HG02759 (cell line): ENCODE measurements at regions not wholly inside any gene's neighbourhood (a gene's known extent, or its start where the extent isn't known, plus 50 kb on each side); places are given as distances from the start of the nearest gene placed in this dataset.
A peak's percentile ranks its signal among the peaks of the same experiment; 100 is the strongest.
"Not testable (repeated sequence)": the region's sequence is repeated elsewhere in the genome, so short reads cannot be mapped to it uniquely, and the experiment has no call there.

ENCODE experiments used
- ATAC-seq: cut with Tn5 transposase; IDR thresholded peaks from one replicate; pipeline ENCODE4 v1.9.1; 2021; ENCODE audit warnings: mild to moderate bottlenecking, moderate library complexity; ENCODE audit not compliant: unreplicated experiment

DNA sequence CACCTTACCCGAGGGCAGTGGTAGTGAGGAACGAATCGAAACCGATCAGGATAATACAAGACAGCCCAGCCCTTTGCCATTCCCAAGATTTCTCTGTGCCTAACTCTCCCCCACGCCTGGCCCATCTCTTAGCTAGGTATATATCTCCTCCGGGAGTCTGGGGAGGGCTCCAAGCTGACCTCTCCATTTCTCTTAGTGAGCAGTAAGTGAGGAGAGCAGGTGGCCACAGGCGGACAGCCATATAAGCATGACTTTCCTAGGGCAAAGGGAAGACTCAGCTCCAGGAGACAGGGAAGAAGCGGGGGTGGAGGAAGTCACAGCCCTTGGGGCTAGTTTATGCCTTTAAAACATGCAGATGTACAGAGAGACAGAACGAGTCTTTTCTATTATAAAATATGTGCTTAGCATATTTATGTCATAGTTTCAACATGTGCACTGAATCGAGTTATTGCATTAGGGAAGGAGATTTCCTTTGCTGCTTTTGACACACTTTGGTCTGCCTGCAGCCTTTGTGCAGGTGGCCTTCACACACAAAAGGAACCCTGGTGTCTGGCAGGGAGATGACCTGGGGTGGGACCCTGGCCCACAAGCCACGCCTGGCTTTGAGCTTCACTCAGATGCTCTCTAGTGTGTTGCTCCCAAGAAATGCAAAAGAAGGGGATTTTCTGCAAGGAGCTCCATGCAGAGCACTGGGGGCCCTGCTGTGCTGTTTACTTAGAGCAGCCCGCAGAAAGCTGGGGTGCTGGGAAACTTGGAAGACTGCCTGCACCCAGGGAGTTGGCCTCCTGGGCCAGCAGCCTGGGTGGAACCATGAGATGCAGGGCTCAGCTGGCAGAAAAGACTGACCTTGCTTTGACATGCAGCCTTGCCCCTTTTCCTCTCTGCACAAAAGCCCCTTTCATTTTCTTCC, 613.3 kb downstream of the BCOR start:
- no peak for ATAC-seq

DNA sequence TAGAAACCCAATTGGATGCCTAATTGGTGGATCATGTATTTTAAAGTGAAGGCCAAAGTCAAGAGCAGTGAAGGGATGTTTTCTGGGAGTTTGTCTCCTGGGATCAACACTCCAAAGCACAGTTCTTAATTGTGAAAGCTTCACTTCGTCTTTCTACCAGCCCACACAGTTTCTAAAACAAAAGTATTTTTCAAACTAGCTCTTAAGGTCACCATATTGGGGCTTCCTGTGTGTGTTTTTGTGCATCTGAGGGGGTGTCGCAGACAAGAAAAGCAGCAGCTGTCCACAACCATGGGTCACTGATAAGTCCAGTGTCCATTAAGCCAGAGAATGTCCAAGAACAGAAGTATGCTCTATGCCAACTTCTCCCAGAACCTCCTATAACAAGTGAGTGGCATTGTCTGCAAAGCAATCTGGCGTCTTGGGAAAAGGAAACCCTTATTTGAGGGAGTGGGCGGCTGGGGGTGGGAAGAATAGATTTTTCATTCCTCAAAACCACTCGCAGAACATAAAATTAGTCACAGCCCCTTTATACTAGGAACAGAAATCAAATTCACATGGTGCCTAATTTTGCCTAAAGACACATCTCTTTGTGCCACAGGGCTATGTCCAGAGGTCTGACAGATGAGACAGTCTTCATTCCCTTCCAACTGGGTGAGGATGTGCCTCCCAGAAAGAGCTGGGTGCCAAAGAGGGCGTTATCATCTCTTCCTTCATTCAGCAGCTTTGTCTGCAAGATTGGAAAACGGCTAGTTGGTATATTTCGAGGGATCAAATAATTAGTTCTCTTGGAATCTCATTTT, 610.4 kb downstream of the BCOR start:
- no peak for ATAC-seq

DNA sequence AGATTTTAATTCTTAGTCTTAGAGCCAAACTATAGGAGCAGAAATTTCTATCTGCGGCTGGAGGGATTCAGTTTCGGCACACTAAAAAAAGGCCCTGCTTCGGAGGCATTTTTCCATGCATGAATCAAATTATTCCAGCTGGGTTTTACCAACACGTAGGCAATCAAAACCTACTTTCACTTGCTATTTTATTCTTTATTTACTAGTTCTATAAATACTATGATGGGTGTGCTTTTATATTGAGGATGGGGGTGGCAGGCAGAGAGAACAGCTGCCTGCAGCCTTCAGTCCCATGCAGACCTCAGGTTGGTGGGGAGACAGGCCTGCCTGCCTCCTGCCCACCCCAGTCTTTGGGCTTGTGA, 609.8 kb downstream of the BCOR start:
- ATAC-seq, result no peak

DNA sequence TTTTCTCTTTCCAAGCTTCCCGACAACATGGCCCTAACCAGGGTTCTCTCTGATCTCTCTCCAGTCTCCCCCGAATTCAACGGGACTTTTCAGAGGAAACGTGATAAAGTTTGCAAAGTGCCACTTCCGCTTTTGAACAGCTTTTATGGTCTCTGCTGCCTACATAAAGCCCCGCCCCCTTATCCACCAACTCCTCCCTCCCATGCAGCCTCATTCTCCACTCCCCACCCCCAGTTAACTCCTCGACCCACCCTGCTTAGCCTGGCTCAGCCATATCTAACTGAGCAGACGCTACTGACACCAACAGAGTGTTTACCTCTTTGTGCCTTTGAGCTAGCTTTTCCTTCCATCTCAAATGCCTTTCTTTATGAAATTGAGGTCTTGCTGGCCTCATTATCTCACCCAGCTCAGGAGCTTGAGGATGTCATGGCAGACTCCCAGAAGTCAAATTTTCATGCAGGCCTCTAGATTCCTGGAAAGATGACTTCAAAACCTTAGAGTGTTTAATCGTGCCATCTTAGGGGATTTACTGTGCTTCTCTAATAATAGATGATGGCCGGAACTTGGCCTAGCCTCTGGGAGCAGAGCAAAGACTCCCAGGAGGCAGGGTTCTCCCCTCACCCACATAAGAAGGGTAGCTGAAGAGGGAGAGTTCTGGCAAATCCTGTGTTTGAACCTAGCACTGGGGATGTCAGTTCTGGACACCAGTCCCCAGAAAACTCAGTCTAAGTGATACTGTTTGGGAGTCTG, 606.0 kb downstream of the BCOR start:
- ATAC-seq, result no peak

DNA sequence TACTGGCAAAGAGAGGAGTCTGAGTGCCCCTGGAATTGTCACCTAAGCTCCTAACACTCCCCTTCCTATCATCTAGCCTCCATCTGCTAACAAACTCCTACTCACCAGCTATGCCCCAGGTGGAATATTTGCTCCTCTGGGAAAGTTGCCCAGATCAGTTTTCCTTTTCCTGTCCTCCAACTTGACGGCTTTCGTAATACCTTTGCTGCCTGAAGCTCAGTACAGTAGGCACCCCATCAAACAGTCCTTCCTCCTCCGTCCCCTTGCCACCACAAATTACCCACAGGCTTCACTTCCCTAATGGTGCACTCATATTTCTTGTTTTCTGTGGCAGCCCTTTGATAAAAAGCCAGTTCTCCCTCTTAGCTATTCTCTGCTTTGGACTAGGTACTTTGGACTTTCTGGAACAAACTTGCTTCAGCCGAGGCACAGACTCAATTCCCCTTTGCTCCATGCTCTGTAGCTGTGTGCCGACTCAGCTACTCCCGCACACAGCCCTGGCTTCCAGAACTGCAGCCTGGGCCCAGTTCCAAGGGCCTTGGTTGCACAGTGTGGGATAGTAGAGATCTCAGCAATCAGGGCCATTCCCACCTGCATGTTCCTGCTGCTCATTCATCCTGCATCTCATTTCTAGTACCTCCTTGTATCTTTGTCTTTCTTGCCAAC, 605.1 kb downstream of the BCOR start:
- peak; percentile 66 for ATAC-seq

DNA sequence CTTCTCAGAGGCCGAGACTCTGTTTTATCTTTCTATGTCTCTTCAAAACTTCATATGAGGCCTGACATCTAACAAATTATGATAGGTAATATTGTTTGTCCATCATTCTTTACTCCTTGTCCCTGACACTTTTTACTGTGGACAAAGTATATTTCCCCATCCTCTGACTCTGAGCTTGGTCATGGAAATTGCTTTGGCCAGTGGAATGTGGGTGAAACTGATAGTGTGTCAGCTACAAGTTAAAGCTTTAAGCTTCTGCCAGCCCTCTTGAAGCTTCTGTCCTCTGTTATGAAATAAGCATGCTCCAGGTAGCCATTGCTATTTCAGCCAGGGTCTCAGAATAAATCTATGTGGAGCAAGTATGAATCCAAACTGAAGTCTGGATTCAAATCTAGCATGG, 604.6 kb downstream of the BCOR start:
- no peak for ATAC-seq

DNA sequence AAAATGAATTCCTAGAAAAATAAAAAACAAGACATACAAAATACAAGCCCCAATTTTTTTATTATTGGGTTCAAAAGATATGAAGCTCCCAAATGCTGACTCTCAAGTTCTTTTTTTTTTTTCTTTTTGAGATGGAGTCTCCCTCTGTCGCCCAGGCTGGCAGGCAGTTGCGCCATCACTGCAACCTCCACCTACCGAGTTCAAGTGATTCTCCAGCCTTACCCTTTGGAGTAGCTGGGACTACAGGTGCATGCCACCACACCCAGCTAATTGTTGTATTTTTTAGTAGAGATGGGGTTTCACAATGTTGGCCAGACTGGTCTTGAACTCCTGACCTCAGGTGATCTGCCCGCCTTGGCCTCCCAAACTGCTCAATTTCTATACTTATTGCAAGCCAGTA, 600.6 kb downstream of the BCOR start:
- ATAC-seq, result not testable (repeated sequence)

DNA sequence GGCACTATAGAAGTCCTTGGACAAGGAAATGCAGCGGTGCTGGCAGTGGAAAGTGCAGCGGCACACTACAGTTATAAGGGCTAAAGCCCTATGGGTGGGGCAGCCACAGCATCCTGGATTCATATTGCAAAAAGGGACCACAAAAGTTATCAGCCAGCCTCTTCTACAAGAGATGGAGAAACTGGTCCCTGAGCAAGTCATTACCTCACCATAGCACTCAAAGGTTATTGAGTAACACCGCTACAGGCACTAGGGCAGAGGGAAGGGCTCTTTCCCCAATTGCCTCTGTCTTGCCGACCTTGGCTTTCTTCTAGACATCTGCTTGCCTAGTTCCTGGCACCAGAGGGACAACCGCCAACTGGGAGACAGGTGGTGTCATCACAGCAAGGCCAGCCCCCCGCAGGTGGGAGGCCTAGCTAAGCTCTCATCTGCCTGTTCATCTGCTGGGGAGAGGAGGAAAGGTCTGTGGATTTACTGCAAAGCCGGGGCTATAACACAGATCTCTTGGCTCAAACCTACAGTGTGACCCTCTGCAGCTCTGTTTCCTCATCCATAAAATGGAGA, 600.0 kb downstream of the BCOR start:
- no peak for ATAC-seq

DNA sequence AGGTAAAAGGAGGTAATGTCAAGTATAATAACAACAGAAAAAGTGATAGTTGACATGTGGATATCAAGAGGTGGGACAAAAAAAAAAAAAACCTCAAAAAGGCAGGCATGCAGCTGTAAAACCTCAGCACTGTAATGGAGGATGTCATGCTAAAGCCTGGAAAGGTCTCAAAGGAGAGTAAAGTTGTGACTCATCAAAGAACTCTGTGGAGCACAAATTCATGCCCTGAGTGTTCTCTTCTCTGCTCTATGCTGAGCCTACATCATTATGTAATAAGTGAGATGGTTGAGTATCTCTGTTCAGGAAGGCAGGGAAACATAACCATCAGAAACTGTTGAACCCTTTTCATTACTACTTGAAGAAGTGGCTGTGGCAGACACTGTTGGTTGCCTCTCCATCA, 597.8 kb downstream of the BCOR start:
- ATAC-seq, result no peak

DNA sequence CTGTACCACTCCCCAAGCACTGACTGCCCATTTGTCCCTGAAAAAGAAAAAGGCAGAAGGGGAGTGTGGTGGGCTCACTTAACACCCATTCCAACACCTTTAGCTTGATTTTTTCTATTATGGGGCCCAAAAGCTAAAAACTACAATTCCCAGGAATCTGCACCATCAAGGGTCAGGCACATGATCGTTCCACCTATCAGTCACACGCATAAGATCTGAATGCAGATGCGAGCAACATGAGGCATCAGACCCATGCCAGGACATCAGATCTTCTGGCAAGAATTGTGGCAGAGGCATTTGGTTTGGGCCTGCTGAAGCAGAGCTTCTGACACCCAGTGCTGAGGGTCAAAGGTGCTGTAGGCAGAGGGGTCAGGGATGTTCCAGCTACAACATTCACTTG, 595.9 kb downstream of the BCOR start:
- ATAC-seq, result no peak

DNA sequence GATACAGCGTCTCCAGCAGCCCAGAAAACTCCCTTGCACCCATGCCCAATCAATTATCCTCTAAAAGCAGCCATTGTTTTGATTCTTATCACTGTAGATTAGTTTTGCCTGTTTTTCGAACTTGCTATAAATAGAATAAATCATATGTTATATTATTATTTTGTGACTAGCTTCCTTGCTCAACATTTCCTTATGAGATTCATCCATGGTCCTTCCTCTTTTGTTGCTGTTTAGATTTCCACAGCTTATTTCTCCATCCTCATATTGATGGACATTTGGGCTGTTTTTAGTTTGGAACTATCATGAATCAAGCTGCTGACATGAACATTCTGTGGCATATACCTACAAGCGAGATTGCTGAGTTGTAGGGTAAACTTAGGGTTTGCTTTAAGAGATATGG, 595.3 kb downstream of the BCOR start:
- no peak for ATAC-seq

DNA sequence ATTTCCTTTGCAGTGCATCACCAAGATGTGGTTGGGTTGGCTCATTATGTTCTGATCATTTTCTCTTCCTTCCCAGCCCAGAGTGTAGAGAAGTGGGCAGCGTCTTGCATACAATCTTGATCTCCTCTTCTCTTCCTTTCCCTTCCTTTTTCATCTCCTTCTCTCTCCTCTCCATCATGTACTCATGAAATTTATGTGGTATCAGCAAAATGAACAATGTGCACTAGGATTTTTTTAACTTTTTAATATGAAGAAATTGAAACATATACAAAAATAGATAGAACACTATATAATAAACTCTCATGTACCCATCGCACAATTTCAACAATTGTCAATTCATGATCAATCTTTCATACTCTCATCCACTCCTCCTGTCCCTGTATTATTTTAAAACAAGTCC, 593.5 kb downstream of the BCOR start:
- no peak for ATAC-seq

DNA sequence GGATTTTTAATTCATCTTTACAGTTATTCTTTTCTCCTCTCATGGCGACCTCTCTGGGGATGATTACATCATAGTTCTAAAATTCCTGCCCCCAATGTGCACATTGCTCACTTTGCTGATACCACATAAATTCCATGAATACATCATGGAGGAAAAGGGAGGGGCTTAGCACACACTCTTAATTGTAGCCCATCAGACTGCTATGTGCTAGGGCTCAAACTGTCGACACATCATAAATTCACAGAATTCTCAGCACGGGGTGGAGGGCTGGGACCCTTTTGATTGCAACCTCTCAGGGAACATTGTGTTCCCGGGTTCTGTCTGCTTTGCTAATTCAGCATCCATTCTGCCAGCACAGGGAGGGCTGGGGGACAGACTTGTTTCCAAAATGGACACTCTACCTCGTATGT, 592.9 kb downstream of the BCOR start:
- ATAC-seq, result no peak

DNA sequence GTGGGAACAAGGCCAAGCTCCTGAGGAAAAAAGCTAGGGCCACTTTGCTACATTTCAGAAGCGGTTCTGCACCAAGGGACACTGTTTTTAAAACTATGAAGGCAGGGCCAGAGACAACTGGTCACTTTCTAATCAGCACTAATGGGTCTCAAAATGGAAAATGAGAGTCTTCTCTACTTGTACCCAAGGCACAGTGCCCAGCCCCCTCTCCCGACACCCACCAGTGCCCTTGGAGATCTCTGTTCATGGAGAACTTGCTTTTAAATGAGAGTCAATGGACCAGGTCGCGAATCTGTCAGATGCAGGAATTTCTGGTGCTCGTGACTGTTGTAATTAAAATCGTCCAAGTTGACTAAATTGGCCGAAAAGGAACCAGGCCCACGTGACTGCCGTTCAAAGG, 591.6 kb downstream of the BCOR start:
- ATAC-seq, result no peak

DNA sequence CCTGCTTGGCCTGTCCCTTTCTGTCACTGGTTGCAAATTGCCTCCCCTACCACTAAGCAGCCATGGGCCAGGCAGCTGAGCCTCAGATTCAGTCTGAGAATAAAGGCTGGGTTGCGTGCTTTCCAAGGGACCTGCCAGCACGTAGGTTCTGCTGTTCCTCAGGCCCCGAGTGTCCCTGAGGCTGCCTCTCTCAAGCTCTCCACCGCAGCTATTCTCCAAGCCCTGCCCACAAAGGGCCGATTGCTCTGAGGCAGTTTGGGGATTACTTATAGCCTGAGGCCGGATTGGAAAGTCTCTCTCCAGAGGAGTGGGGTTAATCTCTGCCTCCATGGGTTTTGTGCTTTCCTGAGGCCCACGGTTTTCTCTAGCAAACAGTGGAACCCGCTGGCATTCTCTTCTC, 590.7 kb downstream of the BCOR start:
- no peak for ATAC-seq

DNA sequence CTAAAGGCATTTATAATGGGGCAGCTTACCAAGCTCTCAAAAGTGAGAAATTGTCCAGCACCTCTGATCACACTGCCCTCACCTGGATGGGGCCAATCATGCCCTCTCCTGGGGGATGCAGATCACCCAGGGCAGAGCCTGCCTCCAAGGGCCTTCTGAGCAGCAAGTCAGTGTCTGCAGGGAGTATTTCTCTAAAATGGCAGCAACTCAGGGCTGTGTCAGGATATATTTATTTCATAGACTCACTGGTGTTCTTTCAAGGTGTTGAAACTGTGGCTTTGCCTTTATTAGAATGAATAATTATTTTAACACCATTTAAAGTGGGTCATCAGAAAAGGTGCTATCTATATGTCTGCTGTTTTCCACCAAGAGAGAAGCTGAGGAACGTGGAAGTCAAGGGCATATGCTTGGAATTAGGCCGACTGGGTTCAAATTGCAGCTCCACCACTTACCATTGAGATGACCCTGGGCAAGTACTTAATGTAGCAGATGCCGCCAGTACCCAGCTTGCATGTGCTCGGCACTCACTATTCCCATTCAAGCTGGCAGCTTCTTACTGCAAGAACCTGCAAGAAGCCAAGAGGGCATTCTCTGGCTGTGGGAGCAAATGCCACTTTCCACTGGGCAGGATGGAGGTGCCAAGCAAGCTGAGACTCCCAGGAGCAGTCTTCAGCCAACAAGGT, 590.0 kb downstream of the BCOR start:
- ATAC-seq, result no peak

DNA sequence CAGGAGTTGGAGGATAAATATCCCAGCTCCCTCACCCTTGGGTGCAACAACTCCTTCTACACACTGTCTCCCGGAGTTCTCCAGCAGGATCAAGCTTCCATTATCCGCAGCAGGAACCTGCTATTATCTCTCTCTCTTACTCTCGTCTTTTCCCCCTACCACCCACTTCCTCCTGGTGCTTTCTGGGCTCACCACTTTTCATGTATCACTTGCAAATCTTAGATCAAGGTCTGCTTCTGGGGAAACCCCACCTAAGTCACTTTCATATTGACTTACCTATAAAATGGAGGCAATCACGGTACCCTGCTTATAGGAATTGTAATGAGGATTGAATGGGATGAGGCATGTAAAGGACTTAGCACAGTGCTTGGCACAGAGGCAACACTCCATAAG, 589.5 kb downstream of the BCOR start:
- ATAC-seq, result no peak

DNA sequence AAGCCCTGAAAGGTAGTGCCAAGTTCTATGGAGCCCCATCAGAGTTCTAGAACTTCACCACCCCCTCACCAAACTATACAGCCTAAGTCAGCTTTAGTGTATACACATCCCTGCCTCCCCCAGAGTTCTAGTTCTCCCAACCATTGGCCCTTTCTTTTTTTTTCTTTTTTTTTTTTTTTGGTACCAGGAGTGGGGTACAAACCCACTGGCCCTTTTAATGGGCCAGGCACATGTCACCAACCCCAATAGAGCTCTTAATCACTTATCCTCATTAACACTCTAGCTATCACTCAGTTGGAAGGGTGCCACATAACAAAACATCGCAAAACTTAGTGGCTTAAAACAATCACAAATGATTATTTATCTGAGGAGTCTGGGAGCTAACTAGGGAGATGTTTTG, 588.6 kb downstream of the BCOR start:
- no peak for ATAC-seq

DNA sequence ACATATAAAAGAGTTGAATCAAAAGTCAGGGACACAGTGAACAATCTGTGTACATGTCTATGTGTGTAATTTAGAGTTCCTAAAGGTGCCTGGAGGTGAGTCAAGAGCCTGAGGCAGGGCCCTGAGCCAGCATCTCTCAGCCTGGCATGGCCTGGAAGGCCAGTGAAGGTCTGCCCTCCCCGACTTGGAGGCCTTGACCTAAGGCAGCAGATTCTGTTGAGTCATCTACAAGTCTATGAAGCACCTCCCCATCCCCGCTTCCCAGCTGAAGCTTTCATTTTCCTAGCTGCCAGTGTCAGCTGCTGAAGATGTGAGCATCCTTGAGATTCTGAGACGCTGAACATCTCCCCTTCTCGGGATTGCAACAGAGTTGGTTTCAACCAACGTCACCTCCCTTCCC, 583.9 kb downstream of the BCOR start:
- no peak for ATAC-seq

DNA sequence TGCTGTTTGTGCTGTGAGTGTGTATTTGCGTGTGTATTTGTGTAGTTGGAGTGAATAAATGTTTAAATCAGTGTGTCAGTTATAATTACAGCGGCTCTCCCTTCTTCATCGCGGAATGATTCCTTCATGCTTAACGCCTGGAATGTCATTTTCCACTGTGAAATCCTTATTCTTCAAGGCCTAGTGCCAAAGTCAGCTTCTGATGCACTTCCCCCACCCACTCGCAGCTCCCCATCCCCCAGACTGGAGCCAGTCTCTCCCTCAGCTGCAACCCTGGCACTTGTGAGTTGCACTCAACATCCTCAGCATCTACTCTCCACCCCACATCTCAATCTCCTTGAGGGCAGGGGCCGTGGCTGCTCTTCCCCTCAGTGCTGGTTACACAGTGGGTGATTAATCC, 583.0 kb downstream of the BCOR start:
- ATAC-seq, result no peak
